ENCODE measurements at regions not wholly inside any gene's neighbourhood (a gene's known extent, or its start where the extent isn't known, plus 50 kb on each side); places are given as distances from the start of the nearest gene placed in this dataset.

GRCh38 chr1:95652423-95652965 lies 418.5 kb downstream of the RWDD3 start:
- no peak for TF ChIP-seq POLR2A (IDR thresholded peaks at IDR 0.05)
- no peak for TF ChIP-seq CTCF (IDR thresholded peaks at IDR 0.05)
